Lower leg skin (tissue), 3 donors: ENCODE measurements at regions not wholly inside any gene's neighbourhood (a gene's known extent, or its start where the extent isn't known, plus 50 kb on each side); places are given as distances from the start of the nearest gene placed in this dataset.

ENCODE experiments used
- CTCF ChIP-seq, 3 donors: fragments of 450-650 bp; IDR thresholded peaks; one replicate each; pipeline ENCODE4 v1.5.1; 2016; ENCODE audit warnings: antibody characterized with exemption in 3 of 3, mild to moderate bottlenecking in 3 of 3, moderate library complexity in 2 of 3
- POLR2A ChIP-seq, 2 donors: fragments of 450-650 bp; IDR thresholded peaks; one replicate each; pipeline ENCODE4 v1.6.1; 2016 to 2017; ENCODE audit warnings: antibody characterized with exemption in 2 of 2, mild to moderate bottlenecking in 1 of 2, moderate library complexity in 1 of 2

- TF ChIP-seq CTCF (IDR thresholded peaks at IDR 0.05) (no peak), POLR2A (IDR thresholded peaks at IDR 0.05) (no peak)
Measured at GRCh38 chr5:115389034-115389798, 92.8 kb upstream of the CCDC112 start.
